Fibroblast of skin of right biceps (primary cell): ENCODE measurements at regions not wholly inside any gene's neighbourhood (a gene's known extent, or its start where the extent isn't known, plus 50 kb on each side); places are given as distances from the start of the nearest gene placed in this dataset.

ENCODE experiments used
- DNase-seq: peaks from one replicate; pipeline ENCODE4 v3.0.0-alpha.2; 2013

- no peak for DNase-seq
Measured at GRCh38 chr1:116299248-116299647, 73.8 kb upstream of the ATP1A1 start.

- DNase-seq = no peak
Measured at GRCh38 chr1:116302281-116302680, 70.8 kb upstream of the ATP1A1 start.

- DNase-seq = no peak
Measured at GRCh38 chr1:116306102-116306501, 66.9 kb upstream of the ATP1A1 start.

DNA sequence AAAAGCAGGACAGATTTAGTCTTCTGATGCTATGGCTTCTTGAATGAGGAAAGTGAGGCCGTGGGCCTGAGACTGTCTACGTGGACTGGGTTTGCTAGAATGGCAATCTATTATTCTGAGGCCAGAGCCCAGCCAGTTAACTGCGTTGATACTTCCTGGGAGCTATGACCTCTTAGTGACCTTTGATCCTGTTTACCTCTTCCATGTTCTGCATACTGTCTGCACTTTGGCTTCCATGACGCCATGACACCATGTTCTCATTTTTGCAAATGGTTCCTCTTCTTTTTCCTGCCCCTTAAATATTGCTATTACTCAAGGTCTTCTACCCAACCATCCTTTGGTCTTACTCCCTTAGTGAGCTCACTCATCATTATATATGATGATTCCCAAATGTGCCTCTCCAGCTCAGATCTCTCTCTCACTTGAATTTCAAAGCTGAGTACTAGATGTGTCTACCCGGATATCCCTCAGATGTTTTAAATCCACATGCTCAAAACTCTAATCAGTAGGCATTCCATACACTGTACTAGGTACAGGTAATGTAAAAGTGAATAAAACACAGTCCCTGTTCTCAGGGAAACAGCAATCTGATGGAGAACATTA, 66.1 kb upstream of the ATP1A1 start:
- DNase-seq = no peak

- DNase-seq = no peak
Measured at GRCh38 chr1:116308276-116308675, 64.8 kb upstream of the ATP1A1 start.

DNA sequence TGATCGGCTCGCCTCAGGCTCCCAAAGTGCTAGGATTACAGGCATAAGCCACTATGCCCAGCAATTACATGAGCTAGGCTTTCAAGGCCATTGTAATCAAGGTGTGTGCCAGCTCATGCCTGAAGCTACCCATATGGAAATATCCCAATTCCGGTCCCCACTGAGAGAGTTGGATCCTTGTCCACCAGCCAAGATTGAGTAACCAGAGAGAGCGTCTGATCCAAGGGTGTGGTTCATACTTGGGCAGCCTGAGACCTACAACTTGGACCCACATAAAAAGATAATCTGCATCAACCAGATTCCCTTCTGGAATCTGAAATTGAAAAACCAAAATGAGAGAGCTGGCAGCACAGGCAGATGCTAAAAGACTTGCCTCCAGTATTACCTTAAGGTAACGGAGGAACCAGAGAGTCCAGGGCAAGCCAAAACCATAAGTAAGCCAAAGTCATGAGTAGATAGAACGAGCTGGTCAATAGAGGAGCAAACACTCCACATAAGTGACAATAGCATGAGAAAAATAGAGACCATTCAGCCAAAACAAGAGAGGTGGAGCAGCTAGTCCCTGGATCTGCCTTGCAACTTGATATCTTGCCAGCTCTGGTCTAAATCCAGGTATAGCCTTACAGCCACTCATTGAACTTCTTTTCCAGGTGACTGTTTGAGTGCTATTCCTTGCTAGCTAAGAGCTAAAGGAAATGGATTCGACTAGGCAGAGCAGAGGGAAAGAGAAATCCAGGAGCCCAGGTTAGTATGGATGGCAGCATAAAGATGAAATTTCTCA, 63.8 kb upstream of the ATP1A1 start:
- no peak for DNase-seq

DNA sequence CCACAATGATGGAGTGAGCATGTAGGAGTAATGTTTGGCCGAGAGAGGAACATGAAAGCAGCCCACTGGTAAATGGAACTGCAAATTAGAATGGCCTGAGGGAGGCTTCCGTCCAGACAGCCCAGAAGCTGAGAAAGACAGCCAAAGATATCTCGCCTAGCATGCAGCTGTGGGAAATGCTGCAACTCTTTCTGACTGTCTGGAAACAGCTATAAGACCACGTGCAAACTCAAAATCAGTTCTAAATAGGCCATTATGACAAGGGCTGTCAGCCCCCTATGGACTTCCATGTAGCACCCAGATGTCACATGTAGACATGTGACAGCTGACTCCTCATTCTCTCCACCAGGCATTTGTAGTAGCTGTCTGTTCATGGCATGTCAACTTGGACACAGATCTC, 62.9 kb upstream of the ATP1A1 start:
- DNase-seq = no peak

GRCh38 chr1:116311193-116311592, 61.9 kb upstream of the ATP1A1 start:
- no peak for DNase-seq

DNA sequence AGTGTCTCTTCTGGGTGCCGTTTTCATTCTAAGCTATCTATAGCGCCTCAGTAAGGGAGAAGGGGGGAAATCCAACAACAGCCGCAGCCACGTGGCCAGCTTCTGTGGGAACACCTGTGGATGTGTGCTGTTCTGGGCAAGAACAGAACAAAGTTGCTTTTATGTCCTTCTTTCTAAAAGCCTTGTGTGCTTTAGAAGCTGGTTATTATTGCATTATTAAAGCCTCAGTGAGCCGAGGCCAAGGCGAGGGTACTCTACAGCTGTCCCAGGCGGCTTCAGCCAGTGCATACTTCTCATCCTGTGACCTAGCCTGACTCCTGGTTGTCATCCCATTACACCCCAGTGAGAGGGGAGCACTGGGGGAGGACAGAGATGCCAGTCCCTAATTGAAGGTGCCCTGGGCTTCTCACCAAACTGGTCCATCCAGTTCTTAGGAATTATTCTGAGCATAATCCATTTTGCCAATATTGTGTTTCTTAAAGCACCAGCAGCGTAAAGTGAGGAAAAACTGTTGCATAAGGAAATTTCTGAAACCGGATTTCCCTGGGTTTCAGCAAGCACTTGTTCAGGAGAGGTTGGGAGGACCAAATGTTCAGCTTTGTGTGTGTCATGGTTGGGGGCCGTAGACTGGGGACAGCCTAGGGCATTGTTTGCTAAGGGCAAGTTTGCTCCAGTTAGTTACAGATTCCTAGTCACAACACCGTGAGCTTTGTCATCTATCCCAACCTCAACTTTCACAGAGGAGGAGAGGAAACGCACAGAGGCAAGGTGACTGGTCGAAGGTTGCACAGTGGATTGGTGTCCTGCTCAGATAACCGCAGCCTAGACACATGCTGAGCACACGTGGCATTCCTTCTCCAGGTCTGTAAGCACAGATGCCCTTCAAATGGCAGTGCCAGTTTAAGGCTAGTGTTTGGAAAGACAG, 61.0 kb upstream of the ATP1A1 start:
- no peak for DNase-seq

GRCh38 chr1:116312681-116313069, 60.4 kb upstream of the ATP1A1 start:
- no peak for DNase-seq

DNA sequence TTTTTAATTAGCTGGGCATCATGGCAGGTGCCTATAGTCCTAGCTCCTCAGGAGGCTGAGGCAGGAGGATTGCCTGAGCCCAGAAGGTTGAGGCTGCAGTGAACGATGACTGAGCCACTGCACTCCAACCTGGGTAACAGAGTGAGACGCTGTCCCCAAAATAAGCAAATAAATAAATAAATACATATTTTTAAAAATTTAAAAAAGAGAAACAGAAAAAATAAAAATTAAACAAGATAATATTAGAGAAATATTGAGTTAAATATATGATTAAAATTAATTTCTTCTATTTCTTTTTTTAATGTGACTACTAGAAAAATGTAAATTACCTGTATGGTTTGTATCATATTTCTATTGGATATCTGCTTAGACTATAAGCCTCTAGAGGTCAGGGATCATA, 59.3 kb upstream of the ATP1A1 start:
- no peak for DNase-seq

DNA sequence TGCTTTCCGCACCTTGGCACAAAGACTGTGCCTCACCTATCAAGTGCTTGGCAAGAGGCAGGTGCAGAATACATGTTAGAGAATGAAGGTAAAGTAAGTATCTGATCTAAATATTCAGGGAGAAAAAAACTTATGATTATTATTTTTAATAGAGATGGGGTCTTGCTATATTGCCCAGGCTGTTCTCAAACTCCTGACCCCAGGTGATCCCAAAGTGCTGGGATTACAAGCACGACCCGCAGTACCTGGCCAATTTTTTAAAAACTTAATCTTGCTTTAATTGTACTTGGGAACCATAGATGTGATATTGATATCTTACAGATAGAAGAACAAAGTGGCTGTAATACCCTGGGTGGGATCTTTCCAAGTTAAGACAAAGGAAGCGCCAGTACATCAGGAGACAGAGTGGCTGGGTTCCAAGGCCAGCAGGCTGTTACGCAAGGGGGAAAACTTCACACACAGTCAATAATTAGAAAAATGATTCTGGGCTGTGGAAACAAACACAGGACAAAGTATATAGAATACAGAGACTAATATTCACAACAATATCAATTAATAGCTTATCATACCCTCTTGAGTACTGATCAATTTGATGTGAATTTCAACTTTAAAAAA, 58.6 kb upstream of the ATP1A1 start:
- no peak for DNase-seq

- DNase-seq = no peak
Measured at GRCh38 chr1:116316373-116316772, 56.7 kb upstream of the ATP1A1 start.

- DNase-seq = peak; percentile 1
Measured at GRCh38 chr1:116318897-116319296, 54.1 kb upstream of the ATP1A1 start.

DNA sequence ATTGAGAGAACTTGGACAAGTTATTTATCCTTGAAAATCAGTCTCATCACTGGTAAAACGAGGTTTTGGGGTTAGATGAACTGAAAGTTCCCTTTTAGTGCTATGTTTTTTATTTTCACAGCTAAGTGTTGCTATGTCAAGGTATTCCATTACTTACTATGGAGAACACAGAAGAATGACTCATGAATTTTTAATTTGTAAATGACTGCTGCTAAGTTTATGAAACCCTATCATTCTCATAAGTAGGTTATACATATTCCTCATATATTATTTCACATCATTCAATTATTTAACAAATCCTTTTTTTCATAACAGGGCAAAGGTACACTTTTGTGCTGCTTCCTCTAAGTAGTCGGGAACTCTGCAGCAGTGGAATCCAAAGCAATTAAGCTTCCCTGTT, 52.2 kb upstream of the ATP1A1 start:
- DNase-seq = no peak

DNA sequence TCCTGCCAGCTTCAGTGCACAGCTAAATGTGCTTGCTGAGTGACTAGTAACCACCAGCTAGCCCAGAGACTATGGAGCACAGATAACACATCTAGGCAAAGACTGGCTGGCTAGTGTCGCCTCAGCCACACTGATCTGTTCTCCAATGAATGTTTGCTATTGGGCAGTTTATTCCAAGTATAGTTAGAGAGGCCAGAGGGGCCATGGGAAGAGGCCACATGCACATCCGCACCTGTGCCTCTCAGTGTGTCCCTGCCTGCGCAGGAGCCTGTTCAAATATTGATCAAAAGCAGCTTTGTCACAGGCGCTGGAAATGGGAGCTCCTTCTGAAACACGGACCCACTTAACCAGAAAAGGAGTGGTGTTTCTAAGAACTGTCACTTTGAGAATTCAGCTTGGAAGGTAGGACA, 51.3 kb upstream of the ATP1A1 start:
- no peak for DNase-seq

DNA sequence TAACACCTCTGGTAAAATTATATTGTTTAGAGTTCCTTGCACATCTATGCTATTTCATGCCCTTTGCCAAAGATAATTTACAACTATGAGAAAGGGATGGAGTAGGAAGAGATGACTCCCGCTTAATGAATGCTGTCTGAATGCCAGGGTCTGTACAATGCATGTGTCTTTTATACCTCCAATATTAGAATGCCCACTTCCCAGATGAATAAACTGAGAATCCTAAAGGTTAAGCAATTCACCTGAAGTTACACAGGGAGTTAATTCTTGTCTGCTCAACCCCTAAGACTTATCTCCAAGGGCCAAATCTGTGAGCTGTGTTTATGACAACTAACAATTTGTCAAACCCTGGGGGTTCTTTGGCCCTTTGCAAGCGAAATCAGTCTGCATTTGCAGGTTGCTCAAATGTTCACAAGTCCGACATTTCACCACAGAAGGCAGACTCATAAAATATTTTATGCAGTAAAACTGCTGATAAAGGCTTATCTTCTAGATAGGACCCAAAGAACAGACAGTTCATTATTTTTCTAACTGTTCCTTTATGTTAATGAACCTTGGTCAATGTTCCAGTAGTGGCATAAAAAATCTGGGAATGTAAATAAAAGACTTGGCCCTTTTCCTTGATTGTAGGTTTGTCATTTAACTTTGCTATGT, 50.2 kb upstream of the ATP1A1 start:
- DNase-seq = no peak
